HG03575 (cell line): ENCODE measurements at regions not wholly inside any gene's neighbourhood (a gene's known extent, or its start where the extent isn't known, plus 50 kb on each side); places are given as distances from the start of the nearest gene placed in this dataset.
"Not testable (repeated sequence)": the region's sequence is repeated elsewhere in the genome, so short reads cannot be mapped to it uniquely, and the experiment has no call there.

Source experiments
- ATAC-seq: cut with Tn5 transposase; IDR thresholded peaks from one replicate; pipeline ENCODE4 v1.9.1; 2021; ENCODE audit not compliant: unreplicated experiment, insufficient number of reproducible peaks, low FRiP score; ENCODE audit errors: extremely low read depth

GRCh38 chr9:124123621-124124020 lies 112.1 kb downstream of the LHX2 start:
- not testable (repeated sequence) for ATAC-seq

- ATAC-seq, result no peak
Observed at GRCh38 chr9:124124729-124125650, 113.4 kb downstream of the LHX2 start.

GRCh38 chr9:124125651-124125977 lies 114.0 kb downstream of the LHX2 start:
- ATAC-seq, result no peak

GRCh38 chr9:124126648-124127646 lies 115.4 kb downstream of the LHX2 start:
- ATAC-seq, result no peak

- no peak for ATAC-seq
Observed at GRCh38 chr9:124128568-124129166, 117.1 kb downstream of the LHX2 start.

- no peak for ATAC-seq
Observed at GRCh38 chr9:124130277-124131075, 118.9 kb downstream of the LHX2 start.

- ATAC-seq, result not testable (repeated sequence)
Observed at GRCh38 chr9:124131518-124131917, 120.0 kb downstream of the LHX2 start.

- no peak for ATAC-seq
Observed at GRCh38 chr9:124132671-124133147, 121.1 kb downstream of the LHX2 start.

- ATAC-seq, result no peak
Observed at GRCh38 chr9:124133727-124134126, 122.2 kb downstream of the LHX2 start.

- no peak for ATAC-seq
Observed at GRCh38 chr9:124134526-124134925, 123.0 kb downstream of the LHX2 start.

- no peak for ATAC-seq
Observed at GRCh38 chr9:124135813-124136365, 121.9 kb upstream of the NEK6 start.

- ATAC-seq, result peak; percentile 62
Observed at GRCh38 chr9:124137009-124137943, 120.5 kb upstream of the NEK6 start.

GRCh38 chr9:124137944-124138335 lies 119.8 kb upstream of the NEK6 start:
- peak; percentile 15 for ATAC-seq

GRCh38 chr9:124139001-124139400 lies 118.7 kb upstream of the NEK6 start:
- no peak for ATAC-seq

GRCh38 chr9:124140941-124141568 lies 116.7 kb upstream of the NEK6 start:
- no peak for ATAC-seq

GRCh38 chr9:124144561-124145123 lies 113.1 kb upstream of the NEK6 start:
- not testable (repeated sequence) for ATAC-seq
